Suprapubic skin (tissue), 4 donors: ENCODE measurements at regions not wholly inside any gene's neighbourhood (a gene's known extent, or its start where the extent isn't known, plus 50 kb on each side); places are given as distances from the start of the nearest gene placed in this dataset.
A peak's percentile ranks its signal among the peaks of the same experiment; 100 is the strongest.

Experiments
- DNase-seq, 2 donors: peaks; one replicate each; pipeline ENCODE4 v3.0.0-alpha.2; 2019; ENCODE audit warnings: low spot score in 2 of 2
- H3K27ac ChIP-seq: fragments of 200-600 bp; sonication (generic); one replicate; pipeline ENCODE4 v1.5.1; 2019
- H3K27me3 ChIP-seq: fragments of 200-600 bp; sonication (generic); one replicate; pipeline ENCODE4 v1.5.1; 2019
- H3K36me3 ChIP-seq: fragments of 200-600 bp; sonication (generic); one replicate; pipeline ENCODE4 v1.5.1; 2019
- H3K4me1 ChIP-seq: fragments of 200-600 bp; sonication (generic); one replicate; pipeline ENCODE4 v1.5.1; 2019
- H3K4me3 ChIP-seq: fragments of 200-600 bp; sonication (generic); one replicate; pipeline ENCODE4 v1.5.1; 2019; ENCODE audit warnings: mild to moderate bottlenecking
- H3K9me3 ChIP-seq: fragments of 200-600 bp; sonication (generic); one replicate; pipeline ENCODE4 v1.5.1; 2019
- EP300 ChIP-seq: sonication (generic); formaldehyde crosslinking; IDR thresholded peaks from one replicate; pipeline ENCODE4 v1.6.1; 2017; ENCODE audit warnings: antibody characterized with exemption
- POLR2A ChIP-seq, 2 donors: fragments of 450-650 bp; IDR thresholded peaks; one replicate each; pipeline ENCODE4 v1.6.1; 2017; ENCODE audit warnings: antibody characterized with exemption in 2 of 2, mild to moderate bottlenecking in 2 of 2, moderate library complexity in 2 of 2
- POLR2AphosphoS5 ChIP-seq, 3 donors: sonication (generic); formaldehyde crosslinking; IDR thresholded peaks; one replicate each; pipeline ENCODE4 v1.6.1; 2017; ENCODE audit warnings: antibody characterized with exemption in 3 of 3
- WGBS: methylation state at CpG from one replicate; pipeline ENCODE4 v1.1.5; 2018; 5-methylcytosine and 5-hydroxymethylcytosine counted together
- TF ChIP-seq, protein P1 (sequence below), 2 donors: fragments of 200-600 bp in 1 of 2; fragments of 450-650 bp in 1 of 2; sonication (generic) in 1 of 2; IDR thresholded peaks; one replicate each; pipeline ENCODE4 v1.5.1; 2016 to 2019; ENCODE audit warnings: antibody characterized with exemption in 2 of 2, mild to moderate bottlenecking in 1 of 2, moderate library complexity in 1 of 2

- no peak for DNase-seq
- WGBS, result 40% methylated on average over 4 of the region's 4 CpGs
- Histone ChIP-seq H3K4me3 (no peak overlapping the region), H3K9me3 (no peaks in the 10 kb centered on the region), H3K4me1 (no peaks in the 10 kb centered on the region), H3K27ac (peak overlapping the region; percentile 17), H3K27me3 (no peaks in the 10 kb centered on the region), H3K36me3 (no peaks in the 10 kb centered on the region)
- TF ChIP-seq, protein P1, sequence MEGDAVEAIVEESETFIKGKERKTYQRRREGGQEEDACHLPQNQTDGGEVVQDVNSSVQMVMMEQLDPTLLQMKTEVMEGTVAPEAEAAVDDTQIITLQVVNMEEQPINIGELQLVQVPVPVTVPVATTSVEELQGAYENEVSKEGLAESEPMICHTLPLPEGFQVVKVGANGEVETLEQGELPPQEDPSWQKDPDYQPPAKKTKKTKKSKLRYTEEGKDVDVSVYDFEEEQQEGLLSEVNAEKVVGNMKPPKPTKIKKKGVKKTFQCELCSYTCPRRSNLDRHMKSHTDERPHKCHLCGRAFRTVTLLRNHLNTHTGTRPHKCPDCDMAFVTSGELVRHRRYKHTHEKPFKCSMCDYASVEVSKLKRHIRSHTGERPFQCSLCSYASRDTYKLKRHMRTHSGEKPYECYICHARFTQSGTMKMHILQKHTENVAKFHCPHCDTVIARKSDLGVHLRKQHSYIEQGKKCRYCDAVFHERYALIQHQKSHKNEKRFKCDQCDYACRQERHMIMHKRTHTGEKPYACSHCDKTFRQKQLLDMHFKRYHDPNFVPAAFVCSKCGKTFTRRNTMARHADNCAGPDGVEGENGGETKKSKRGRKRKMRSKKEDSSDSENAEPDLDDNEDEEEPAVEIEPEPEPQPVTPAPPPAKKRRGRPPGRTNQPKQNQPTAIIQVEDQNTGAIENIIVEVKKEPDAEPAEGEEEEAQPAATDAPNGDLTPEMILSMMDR (IDR thresholded peaks at IDR 0.05), result no peak
- TF ChIP-seq POLR2AphosphoS5 (IDR thresholded peaks at IDR 0.05), result no peak
- TF ChIP-seq EP300, result no peak
- no peak for TF ChIP-seq POLR2A (IDR thresholded peaks at IDR 0.05)
Observed at GRCh38 chr5:24789611-24790351, 145.0 kb upstream of the CDH10 start.

DNA sequence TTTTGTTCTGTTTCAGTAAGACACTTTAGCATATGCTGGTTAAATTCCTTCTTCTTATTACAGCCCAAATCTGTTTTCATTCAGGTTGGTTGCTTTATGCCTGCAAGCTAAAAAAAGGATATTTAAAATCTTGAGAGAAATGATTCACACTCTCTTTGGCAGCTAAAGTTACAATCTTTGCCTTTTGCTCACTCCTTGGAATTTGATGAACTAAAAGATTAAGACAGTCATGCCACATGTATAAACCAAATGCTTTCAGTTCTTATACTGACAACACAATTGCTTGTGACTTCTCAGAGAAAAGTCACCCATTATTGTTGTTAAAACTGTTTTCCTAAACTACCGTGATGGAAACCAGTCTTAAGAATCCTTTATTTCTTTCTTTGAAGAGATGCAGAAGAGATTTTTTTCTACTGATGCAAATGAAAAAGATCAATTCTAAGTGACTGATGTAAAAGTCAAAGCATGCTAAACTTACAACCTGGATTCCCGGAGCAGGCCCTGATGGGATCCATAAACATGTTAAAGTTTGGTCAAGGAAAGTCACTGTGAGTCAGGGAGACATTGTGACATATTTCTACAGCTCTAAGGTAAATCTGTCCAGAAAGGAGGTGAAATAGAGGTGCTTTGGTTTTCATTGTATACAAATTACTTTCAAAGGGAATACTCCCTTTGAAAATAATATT is 144.2 kb upstream of the CDH10 start:
- H3K9me3 ChIP-seq, result no peaks in the 10 kb centered on the region
- WGBS, result 21% methylated on average over 2 of the region's 2 CpGs
- H3K4me1 ChIP-seq, result no peaks in the 10 kb centered on the region
- H3K27me3 ChIP-seq, result no peaks in the 10 kb centered on the region
- H3K27ac ChIP-seq, result peak overlapping the region; percentile 17
- no peak for DNase-seq
- no peaks in the 10 kb centered on the region for H3K36me3 ChIP-seq
- H3K4me3 ChIP-seq, result no peak overlapping the region
- TF ChIP-seq, protein P1 (IDR thresholded peaks at IDR 0.05), result no peak

- Histone ChIP-seq H3K4me1 (no peaks in the 10 kb centered on the region), H3K36me3 (no peaks in the 10 kb centered on the region), H3K27me3 (no peaks in the 10 kb centered on the region), H3K27ac (no peak overlapping the region), H3K9me3 (no peaks in the 10 kb centered on the region), H3K4me3 (no peak overlapping the region)
- WGBS, result 90% methylated on average over 4 of the region's 4 CpGs
- TF ChIP-seq, protein P1 (IDR thresholded peaks at IDR 0.05), result no peak
- TF ChIP-seq POLR2AphosphoS5 (IDR thresholded peaks at IDR 0.05), result no peak
- TF ChIP-seq EP300, result no peak
- no peak for TF ChIP-seq POLR2A (IDR thresholded peaks at IDR 0.05)
- DNase-seq, result no peak
Observed at GRCh38 chr5:24786108-24786507, 141.3 kb upstream of the CDH10 start.

DNA sequence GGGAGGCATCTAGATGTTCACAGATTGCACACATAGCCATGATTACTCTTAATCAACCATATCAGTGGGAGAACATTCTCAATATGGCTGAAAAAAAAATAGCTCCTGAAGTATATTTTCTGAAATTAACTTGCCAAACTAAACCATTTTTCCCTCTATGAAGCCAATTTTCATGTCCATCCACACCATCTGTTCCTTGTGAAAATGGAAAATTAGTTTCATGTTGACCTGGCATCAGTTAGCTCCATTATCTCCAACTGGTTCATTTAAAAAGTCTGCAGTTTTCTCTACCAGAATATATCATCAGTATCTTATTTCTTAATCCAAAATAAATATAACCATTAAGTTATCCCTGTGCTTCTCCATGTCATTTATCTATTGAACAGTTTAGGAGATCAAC is 138.8 kb upstream of the CDH10 start:
- Histone ChIP-seq H3K4me1 (no peaks in the 10 kb centered on the region), H3K36me3 (no peaks in the 10 kb centered on the region), H3K4me3 (no peak overlapping the region), H3K27ac (no peak overlapping the region), H3K9me3 (no peaks in the 10 kb centered on the region), H3K27me3 (no peaks in the 10 kb centered on the region)
- TF ChIP-seq POLR2AphosphoS5 (IDR thresholded peaks at IDR 0.05) (no peak), EP300 (no peak), POLR2A (IDR thresholded peaks at IDR 0.05) (no peak)
- TF ChIP-seq, protein P1 (IDR thresholded peaks at IDR 0.05), result no peak
- no peak for DNase-seq

GRCh38 chr5:24777392-24777791 is 132.6 kb upstream of the CDH10 start:
- Histone ChIP-seq H3K27ac (no peak overlapping the region), H3K4me3 (no peak overlapping the region), H3K4me1 (no peaks in the 10 kb centered on the region), H3K9me3 (no peaks in the 10 kb centered on the region), H3K27me3 (no peaks in the 10 kb centered on the region), H3K36me3 (no peaks in the 10 kb centered on the region)
- TF ChIP-seq POLR2A (IDR thresholded peaks at IDR 0.05) (no peak), POLR2AphosphoS5 (IDR thresholded peaks at IDR 0.05) (no peak), EP300 (no peak)
- TF ChIP-seq, protein P1 (IDR thresholded peaks at IDR 0.05), result no peak
- WGBS, result 86% methylated on average over 10 of the region's 10 CpGs
- no peak for DNase-seq
